Jurkat, Clone E6-1 (cell line): ENCODE measurements at regions not wholly inside any gene's neighbourhood (a gene's known extent, or its start where the extent isn't known, plus 50 kb on each side); places are given as distances from the start of the nearest gene placed in this dataset.

Experiments
- DNase-seq: peaks from one replicate; pipeline ENCODE4 v3.0.0-alpha.2; 2011; ENCODE audit warnings: low read depth, low spot score
- H3K4me3 ChIP-seq: 2 replicates; pipeline ENCODE4 v1.5.1; 2011; ENCODE audit warnings: mild to moderate bottlenecking, low read length, control low read depth, moderate library complexity

DNA sequence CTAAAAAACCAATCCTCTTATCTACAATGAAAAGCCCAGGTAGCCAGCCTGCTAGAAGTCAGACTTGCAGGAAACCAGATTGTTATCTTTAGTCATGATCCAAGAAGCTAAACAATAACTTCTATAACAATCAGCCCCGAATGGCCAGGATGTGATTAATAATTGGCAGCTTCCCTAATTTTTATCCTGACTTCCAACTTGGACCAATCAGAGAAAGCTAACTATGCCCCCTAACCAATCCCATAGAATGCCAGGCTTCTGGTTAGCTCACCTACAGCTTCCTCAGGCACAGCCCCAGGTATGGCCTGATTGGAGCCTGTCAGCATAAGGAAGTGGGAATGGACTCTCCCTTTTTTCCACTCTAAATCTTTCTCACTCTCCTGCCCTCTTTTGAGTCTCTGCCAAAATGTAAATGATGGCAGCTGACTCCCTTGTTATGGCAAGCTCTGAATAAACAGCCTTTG, 394.9 kb downstream of the DLEU7 start:
- no peak for DNase-seq

GRCh38 chr13:50449465-50449864, 394.0 kb downstream of the DLEU7 start:
- DNase-seq, result no peak
- no peak overlapping the region for H3K4me3 ChIP-seq

More for the DNA sequence above, 394.9 kb downstream of the DLEU7 start:
- no peak overlapping the region for H3K4me3 ChIP-seq

- no peak for DNase-seq
- no peak overlapping the region for H3K4me3 ChIP-seq
Measured at GRCh38 chr13:50450279-50450678, 393.2 kb downstream of the DLEU7 start.

DNA sequence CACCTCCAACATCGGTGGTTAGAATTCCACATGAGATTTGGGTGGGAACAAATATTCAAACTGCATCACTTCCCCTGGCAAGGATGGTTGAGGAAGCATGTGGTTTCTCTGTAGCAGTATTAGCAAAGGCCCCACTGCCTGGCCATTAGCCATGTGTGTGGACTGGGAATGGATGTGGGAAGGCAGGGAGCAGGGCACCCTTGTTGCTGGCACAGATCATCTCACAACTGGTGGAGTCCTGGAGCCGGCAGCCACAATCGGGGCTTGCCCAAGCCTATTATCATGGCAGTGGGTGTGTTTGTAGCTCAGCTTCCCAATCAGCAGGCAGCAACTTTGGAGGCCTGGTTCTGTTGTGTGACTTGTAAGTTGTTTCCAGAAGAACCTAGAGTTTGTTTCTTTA, 391.9 kb downstream of the DLEU7 start:
- H3K4me3 ChIP-seq, result no peak overlapping the region
- DNase-seq, result no peak

GRCh38 chr13:50452028-50452427, 391.5 kb downstream of the DLEU7 start:
- DNase-seq, result no peak
- no peak overlapping the region for H3K4me3 ChIP-seq

- no peak for DNase-seq
- no peak overlapping the region for H3K4me3 ChIP-seq
Measured at GRCh38 chr13:50452756-50453155, 390.7 kb downstream of the DLEU7 start.

- no peak for DNase-seq
- H3K4me3 ChIP-seq, result no peak overlapping the region
Measured at GRCh38 chr13:50453188-50453587, 390.3 kb downstream of the DLEU7 start.

GRCh38 chr13:50456111-50456510, 387.4 kb downstream of the DLEU7 start:
- no peak overlapping the region for H3K4me3 ChIP-seq
- DNase-seq, result no peak

DNA sequence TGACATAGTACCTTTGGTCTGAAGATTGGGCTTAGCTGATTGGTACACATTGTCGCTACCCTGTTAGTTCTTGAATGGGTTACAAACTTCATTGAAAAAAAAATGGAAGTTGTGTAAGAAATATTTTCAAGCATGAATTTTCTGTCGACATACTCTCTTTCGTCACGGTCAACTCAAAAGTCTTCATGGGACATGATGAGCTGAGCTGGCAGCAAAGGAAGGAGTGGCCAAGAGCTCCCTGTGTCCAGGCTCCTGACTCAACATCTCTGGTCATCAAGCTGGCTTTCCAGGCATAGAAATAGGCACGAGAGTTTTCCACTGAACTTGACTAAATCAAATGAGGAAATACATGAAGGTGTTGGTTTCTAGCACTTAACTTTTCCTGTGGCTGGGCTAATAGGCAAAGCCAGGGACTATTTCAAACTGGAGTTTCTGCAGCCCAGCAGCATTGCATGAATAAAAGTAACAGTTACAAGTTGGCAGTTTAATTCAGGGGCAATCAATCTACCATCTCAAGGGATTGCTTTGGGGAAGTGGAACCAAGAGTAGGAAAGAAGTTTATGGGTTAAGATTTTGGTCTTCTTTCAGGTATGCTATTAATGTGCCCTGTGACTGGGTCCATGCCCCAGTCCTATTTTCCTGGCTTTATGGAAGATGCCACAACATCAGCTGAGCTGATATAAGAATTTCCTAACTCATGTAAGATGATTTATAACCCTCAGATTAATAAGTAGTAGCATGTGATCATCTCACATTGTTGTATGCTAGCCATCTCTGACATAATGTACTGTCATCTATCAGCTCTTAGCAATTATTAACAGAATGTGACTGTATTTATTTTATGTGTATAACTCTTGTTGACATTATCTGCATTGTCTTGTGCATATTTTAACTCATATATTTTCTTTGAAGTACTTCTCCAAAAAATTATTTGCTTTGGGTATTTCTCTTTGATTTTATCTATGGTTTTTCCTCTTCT, 385.8 kb downstream of the DLEU7 start:
- no peak overlapping the region for H3K4me3 ChIP-seq
- no peak for DNase-seq

DNA sequence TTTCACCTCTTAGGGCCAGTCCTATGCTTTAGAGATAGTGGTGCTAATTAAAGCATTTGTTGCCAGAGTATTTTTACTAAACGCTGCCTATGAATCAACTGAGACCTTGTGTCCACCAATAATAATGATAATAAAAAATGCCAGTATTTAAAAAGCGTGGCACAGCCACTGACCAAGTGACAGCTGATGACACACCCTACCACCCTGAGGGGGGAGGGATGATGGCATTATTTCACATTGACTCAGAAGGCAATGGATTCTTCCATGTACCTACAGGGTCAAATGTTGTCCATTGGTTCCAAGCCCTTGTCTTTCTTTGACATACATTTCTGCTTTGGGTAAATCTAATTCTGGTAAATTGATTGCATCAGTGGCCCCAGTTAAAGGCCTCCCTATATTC, 384.4 kb downstream of the DLEU7 start:
- no peak overlapping the region for H3K4me3 ChIP-seq
- DNase-seq, result no peak

DNA sequence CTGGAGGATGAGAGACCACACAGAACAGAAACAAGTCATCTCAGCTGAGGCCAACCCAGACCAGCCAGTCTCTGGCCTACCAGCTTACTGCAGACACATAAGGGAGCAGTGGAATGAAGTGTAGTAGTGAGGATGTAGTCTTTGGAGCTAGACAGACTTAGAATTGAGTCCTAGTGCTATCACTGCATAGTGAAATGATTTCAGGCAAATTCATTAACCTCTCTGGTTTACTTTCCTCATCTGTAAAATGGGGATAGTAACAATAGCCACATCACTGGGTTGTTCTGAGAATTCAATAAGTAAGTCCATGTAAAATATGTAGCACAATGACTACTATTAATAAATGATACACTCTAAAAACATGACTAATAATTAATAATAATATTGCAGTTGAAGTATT, 383.8 kb downstream of the DLEU7 start:
- no peak for DNase-seq
- H3K4me3 ChIP-seq, result no peak overlapping the region

GRCh38 chr13:50460358-50460757, 383.1 kb downstream of the DLEU7 start:
- H3K4me3 ChIP-seq, result no peak overlapping the region
- DNase-seq, result no peak

DNA sequence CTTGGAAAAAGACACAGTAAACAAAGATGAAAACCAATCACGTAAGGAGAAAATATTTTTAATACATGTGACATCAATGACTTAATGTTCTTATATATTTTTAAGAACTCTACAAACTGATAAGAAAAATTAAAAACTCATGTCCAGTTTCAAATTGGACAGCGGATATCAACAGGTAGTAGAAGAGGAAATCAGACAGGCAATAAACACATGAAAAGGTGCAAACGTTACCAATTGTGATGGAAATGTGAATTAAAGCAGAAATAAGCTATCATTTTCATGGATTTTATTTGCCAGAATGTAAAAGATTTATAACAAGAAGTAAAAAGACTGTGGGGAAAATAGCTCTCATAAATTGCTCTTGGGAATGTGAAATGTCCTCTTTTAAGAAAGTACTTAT, 382.3 kb downstream of the DLEU7 start:
- H3K4me3 ChIP-seq, result no peak overlapping the region
- DNase-seq, result no peak

GRCh38 chr13:50463719-50464118, 379.8 kb downstream of the DLEU7 start:
- no peak for DNase-seq
- no peak overlapping the region for H3K4me3 ChIP-seq

- DNase-seq, result no peak
Measured at GRCh38 chr13:50464349-50465251, 378.9 kb downstream of the DLEU7 start.

DNA sequence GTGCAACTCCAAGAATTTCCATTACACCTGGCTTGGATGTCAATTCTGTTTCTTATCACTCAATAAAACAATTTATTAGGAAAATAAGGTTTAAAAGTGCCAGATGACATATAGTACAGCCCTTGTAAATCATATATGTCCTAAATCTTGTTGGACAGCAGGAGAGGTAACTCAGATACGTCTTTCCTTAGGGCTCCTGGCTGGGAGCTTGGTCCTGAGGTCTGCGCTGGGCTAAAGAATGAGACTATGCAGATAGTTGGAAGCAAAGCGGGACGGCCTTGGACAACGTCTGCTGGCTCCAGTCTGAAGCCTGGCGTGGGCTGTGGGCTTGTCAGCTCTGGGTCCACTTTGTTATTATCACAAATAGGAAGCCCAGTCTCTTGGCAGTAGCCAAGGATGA, 377.0 kb downstream of the DLEU7 start:
- no peak for DNase-seq

More at GRCh38 chr13:50464349-50465251, 378.9 kb downstream of the DLEU7 start:
- no peak overlapping the region for H3K4me3 ChIP-seq

GRCh38 chr13:50467156-50468110, 376.1 kb downstream of the DLEU7 start:
- no peak overlapping the region for H3K4me3 ChIP-seq
- DNase-seq, result no peak

More for the DNA sequence above, 377.0 kb downstream of the DLEU7 start:
- no peak overlapping the region for H3K4me3 ChIP-seq

DNA sequence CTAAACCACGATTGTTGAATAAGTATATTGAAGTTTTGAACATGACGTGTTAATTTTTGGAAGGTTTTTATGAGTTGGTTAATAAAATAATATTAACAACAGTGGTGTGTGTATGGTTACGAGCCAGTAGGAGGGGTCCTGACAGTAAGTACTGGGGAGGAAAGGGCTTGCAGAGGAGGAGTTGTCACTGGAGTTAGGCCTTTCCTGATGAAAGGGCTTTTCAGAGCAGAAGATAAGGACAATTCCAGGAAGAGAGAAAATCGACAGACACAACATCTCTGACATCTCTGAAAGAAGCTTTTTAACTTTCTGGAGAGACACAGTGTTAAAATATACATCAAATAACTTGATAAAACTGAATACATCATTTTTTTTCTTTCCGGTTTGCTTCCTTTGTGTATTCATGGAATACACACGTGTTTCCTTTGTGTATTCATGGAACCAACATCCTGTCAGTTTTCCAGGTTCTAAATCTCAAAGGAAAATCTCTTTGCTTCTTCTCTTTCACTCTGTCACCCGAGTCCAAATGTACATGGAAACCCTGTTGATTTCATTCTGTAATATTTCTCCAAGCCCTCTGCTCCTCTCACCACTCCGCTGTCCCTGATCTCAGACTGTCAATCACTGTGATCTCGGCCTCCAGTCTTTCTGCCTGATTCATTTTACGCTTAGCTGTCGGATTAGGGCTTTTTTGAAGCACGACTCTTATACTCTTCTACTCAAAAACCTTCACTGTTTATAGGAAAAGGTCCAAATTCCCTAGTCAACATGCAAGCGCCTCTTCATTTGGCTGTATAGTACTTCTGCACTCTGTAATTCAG, 374.4 kb downstream of the DLEU7 start:
- no peak overlapping the region for H3K4me3 ChIP-seq
- no peak for DNase-seq
